ENCODE measurements at regions not wholly inside any gene's neighbourhood (a gene's known extent, or its start where the extent isn't known, plus 50 kb on each side); places are given as distances from the start of the nearest gene placed in this dataset.

GRCh38 chr7:114109721-114110120, 190.9 kb upstream of the PPP1R3A start:
- DNase-seq, result no peak

- no peak for DNase-seq
These were observed 190.5 kb upstream of the PPP1R3A start for GRCh38 chr7:114109304-114109703.

- no peak for DNase-seq
These were observed 189.7 kb upstream of the PPP1R3A start for GRCh38 chr7:114108510-114108909.

- no peak for DNase-seq
These were observed 188.7 kb upstream of the PPP1R3A start for GRCh38 chr7:114107522-114107921.

- no peak for DNase-seq
These were observed 185.2 kb upstream of the PPP1R3A start for GRCh38 chr7:114104035-114104434.

GRCh38 chr7:114102996-114103395, 184.2 kb upstream of the PPP1R3A start:
- no peak for DNase-seq

- DNase-seq, result no peak
These were observed 183.3 kb upstream of the PPP1R3A start for GRCh38 chr7:114102131-114102530.

GRCh38 chr7:114100810-114101209, 182.0 kb upstream of the PPP1R3A start:
- no peak for DNase-seq

GRCh38 chr7:114099337-114099736, 180.5 kb upstream of the PPP1R3A start:
- no peak for DNase-seq

GRCh38 chr7:114095885-114096284, 177.1 kb upstream of the PPP1R3A start:
- no peak for DNase-seq

- no peak for DNase-seq
These were observed 169.7 kb upstream of the PPP1R3A start for GRCh38 chr7:114088470-114088940.

- no peak for DNase-seq
These were observed 169.1 kb upstream of the PPP1R3A start for GRCh38 chr7:114087653-114088469.

- no peak for DNase-seq
These were observed 168.3 kb upstream of the PPP1R3A start for GRCh38 chr7:114086914-114087652.

- no peak for DNase-seq
These were observed 167.7 kb upstream of the PPP1R3A start for GRCh38 chr7:114086537-114086913.

GRCh38 chr7:114085592-114086501, 167.0 kb upstream of the PPP1R3A start:
- peak; percentile 15 for DNase-seq

GRCh38 chr7:114085313-114085591, 166.4 kb upstream of the PPP1R3A start:
- no peak for DNase-seq

GRCh38 chr7:114084472-114085312, 165.9 kb upstream of the PPP1R3A start:
- DNase-seq, result no peak

GRCh38 chr7:114084002-114084471, 165.2 kb upstream of the PPP1R3A start:
- DNase-seq, result no peak

- no peak for DNase-seq
These were observed 164.6 kb upstream of the PPP1R3A start for GRCh38 chr7:114083166-114084001.

GRCh38 chr7:114082642-114083165, 163.9 kb upstream of the PPP1R3A start:
- no peak for DNase-seq
